ENCODE measurements at regions not wholly inside any gene's neighbourhood (a gene's known extent, or its start where the extent isn't known, plus 50 kb on each side); places are given as distances from the start of the nearest gene placed in this dataset.

DNA sequence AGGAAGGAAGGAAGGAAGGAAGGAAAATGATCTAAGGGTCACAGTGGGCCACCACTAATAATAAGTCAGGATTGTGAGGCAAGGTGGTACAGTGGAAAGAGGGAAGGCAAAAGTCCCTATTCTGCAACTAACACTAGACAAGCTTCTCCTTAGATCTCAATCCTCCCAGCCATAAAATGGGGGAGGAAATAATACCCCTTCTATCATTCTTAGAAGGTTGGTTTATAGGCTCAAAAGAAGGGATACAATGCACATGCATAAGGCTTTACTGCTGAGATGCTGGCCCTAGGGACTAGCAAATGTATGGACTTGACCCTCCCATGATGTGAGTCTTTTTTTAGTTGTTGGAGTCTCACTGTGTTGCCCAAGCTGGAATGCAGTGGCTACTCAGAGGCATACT is 167.7 kb upstream of the ZNF507 start:
- Histone ChIP-seq H3K9me3 (ENCODE audit: control insufficient read depth, insufficient read depth, low read length) (peaks cover 6% of the 10 kb centered on the region; the same call in 1 of the 2 replicates), H3K27me3 (ENCODE audit: control insufficient read depth, insufficient read depth, low read length) (no peaks in the 10 kb centered on the region), H3K27ac (ENCODE audit: low read depth, low read length) (no peak overlapping the region), H3K4me3 (ENCODE audit: low read depth, low read length) (no peak overlapping the region)
- DNase-seq (ENCODE audit: low read depth, low spot score): no peak
- ChIA-PET CTCF (no interaction called here), POLR2A (no interaction called here)
- no peak for TF ChIP-seq CTCF (IDR thresholded peaks at IDR 0.05; ENCODE audit: low read depth, low read length)

- Histone ChIP-seq H3K4me3 (ENCODE audit: low read depth, low read length) (no peak overlapping the region), H3K9me3 (ENCODE audit: control insufficient read depth, insufficient read depth, low read length) (peaks cover 6% of the 10 kb centered on the region; the same call in 1 of the 2 replicates), H3K27ac (ENCODE audit: low read depth, low read length) (no peak overlapping the region), H3K27me3 (ENCODE audit: control insufficient read depth, insufficient read depth, low read length) (no peaks in the 10 kb centered on the region)
- DNase-seq (ENCODE audit: low read depth, low spot score): no peak
- ChIA-PET CTCF (no interaction called here), POLR2A (no interaction called here)
- TF ChIP-seq CTCF (IDR thresholded peaks at IDR 0.05; ENCODE audit: low read depth, low read length): no peak
These were observed 167.0 kb upstream of the ZNF507 start for GRCh38 chr19:32178401-32178800.

GRCh38 chr19:32178956-32179355 is 166.5 kb upstream of the ZNF507 start:
- Histone ChIP-seq H3K4me3 (ENCODE audit: low read depth, low read length) (no peak overlapping the region), H3K27me3 (ENCODE audit: control insufficient read depth, insufficient read depth, low read length) (no peaks in the 10 kb centered on the region), H3K27ac (ENCODE audit: low read depth, low read length) (no peak overlapping the region), H3K9me3 (ENCODE audit: control insufficient read depth, insufficient read depth, low read length) (peaks cover 6% of the 10 kb centered on the region; the same call in 1 of the 2 replicates)
- no peak for DNase-seq (ENCODE audit: low read depth, low spot score)
- TF ChIP-seq CTCF (IDR thresholded peaks at IDR 0.05; ENCODE audit: low read depth, low read length): no peak
- POLR2A ChIA-PET: no interaction called here
- CTCF ChIA-PET: no interaction called here

DNA sequence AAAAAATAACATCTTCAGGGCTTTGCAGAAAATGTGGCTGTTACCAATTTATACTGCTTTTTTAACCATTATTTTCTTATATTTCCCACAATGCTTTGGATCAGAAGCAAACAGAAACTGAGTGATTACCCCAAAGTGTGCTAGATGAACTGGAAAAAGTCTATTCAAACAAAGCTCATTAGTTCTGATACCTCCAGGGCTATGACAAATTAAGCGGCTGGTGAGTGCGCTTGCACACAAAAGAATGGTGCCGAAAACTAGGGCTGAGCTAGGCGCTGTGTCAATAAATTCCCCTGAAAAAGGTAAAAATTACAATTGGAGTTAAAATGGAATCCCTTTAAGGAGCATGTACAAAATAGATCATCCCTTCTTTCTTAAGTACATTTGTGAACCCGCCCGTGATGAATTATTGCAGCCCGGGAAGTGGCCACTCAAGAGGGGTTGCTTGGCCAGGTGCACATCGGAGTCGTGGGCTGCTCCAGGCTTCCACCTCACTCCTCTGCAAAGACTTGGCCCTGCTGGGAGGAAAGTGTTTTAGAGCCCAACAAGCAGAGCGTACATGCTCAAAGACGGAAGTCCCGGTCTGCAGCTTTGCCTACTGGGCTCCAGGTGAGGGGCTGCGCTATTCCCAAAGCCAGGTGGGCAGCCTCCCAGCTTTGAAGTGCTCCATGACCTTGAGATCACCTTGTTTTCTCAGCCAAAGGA is 164.0 kb upstream of the ZNF507 start:
- ChIA-PET CTCF (interaction anchor here (1.0 kb wide), 1 partner anchor 1515 kb away, joined by 3 read pairs; no protein-coding TSS in a partner anchor), POLR2A (no interaction called here)
- TF ChIP-seq CTCF (IDR thresholded peaks at IDR 0.05; ENCODE audit: low read depth, low read length): no peak
- no peaks in the 10 kb centered on the region for H3K27me3 ChIP-seq (ENCODE audit: control insufficient read depth, insufficient read depth, low read length)
- no peak for DNase-seq (ENCODE audit: low read depth, low spot score)
- no peak overlapping the region for H3K27ac ChIP-seq (ENCODE audit: low read depth, low read length)
- no peak overlapping the region for H3K4me3 ChIP-seq (ENCODE audit: low read depth, low read length)
- H3K9me3 ChIP-seq (ENCODE audit: control insufficient read depth, insufficient read depth, low read length): peaks cover 11% of the 10 kb centered on the region

GRCh38 chr19:32186542-32187330 is 158.7 kb upstream of the ZNF507 start:
- Histone ChIP-seq H3K4me3 (ENCODE audit: low read depth, low read length) (no peak overlapping the region), H3K27me3 (ENCODE audit: control insufficient read depth, insufficient read depth, low read length) (no peaks in the 10 kb centered on the region), H3K9me3 (ENCODE audit: control insufficient read depth, insufficient read depth, low read length) (peaks cover 5% of the 10 kb centered on the region), H3K27ac (ENCODE audit: low read depth, low read length) (no peak overlapping the region)
- no peak for TF ChIP-seq CTCF (IDR thresholded peaks at IDR 0.05; ENCODE audit: low read depth, low read length)
- ChIA-PET CTCF (no interaction called here), POLR2A (no interaction called here)
- no peak for DNase-seq (ENCODE audit: low read depth, low spot score)

All from AG04450 (cell line).